Liver (tissue), 8 donors: ENCODE measurements at regions not wholly inside any gene's neighbourhood (a gene's known extent, or its start where the extent isn't known, plus 50 kb on each side); places are given as distances from the start of the nearest gene placed in this dataset.

Experiments used
- DNase-seq: peaks from one replicate; pipeline ENCODE4 v3.0.0-alpha.2; 2017; ENCODE audit warnings: low spot score
- H3K27ac ChIP-seq, 2 donors: one replicate each; pipeline ENCODE4 v1.7.0; 2013; ENCODE audit warnings: inconsistent platforms in 2 of 2, low read length in 2 of 2, control low read depth in 1 of 2, low read depth in 1 of 2, mild to moderate bottlenecking in 1 of 2
- H3K27me3 ChIP-seq, 4 donors: one replicate each; pipeline versions ENCODE4 v1.6.1 to v1.7.0; 2013; ENCODE audit warnings: low read length in 3 of 4, inconsistent platforms in 1 of 4, mild to moderate bottlenecking in 1 of 4, moderate library complexity in 1 of 4; ENCODE audit not compliant: control insufficient read depth in 4 of 4, insufficient read depth in 4 of 4
- H3K36me3 ChIP-seq, 4 donors: one replicate each; pipeline versions ENCODE4 v1.6.1 to v1.7.0; 2013; ENCODE audit warnings: low read length in 3 of 4, mild to moderate bottlenecking in 3 of 4, low read depth in 1 of 4, moderate library complexity in 1 of 4; ENCODE audit not compliant: control insufficient read depth in 4 of 4, insufficient read depth in 3 of 4
- H3K4me1 ChIP-seq, 4 donors: one replicate each; pipeline versions ENCODE4 v1.6.1 to v1.7.0; 2013; ENCODE audit warnings: low read length in 3 of 4, mild to moderate bottlenecking in 3 of 4, moderate library complexity in 1 of 4; ENCODE audit not compliant: control insufficient read depth in 4 of 4, insufficient read depth in 4 of 4
- H3K4me3 ChIP-seq, 3 donors: one replicate each; pipeline versions ENCODE4 v1.6.1 to v1.7.0; 2013; ENCODE audit warnings: low read length in 3 of 3, control low read depth in 1 of 3, low read depth in 1 of 3, mild to moderate bottlenecking in 1 of 3
- H3K9ac ChIP-seq, 2 donors: one replicate each; pipeline ENCODE4 v1.7.0; 2013; ENCODE audit warnings: low read length in 2 of 2, mild to moderate bottlenecking in 2 of 2, moderate library complexity in 2 of 2, control low read depth in 1 of 2, low read depth in 1 of 2
- H3K9me3 ChIP-seq, 4 donors: one replicate each; pipeline versions ENCODE4 v1.6.1 to v1.7.0; 2013; ENCODE audit warnings: low read length in 3 of 4; ENCODE audit not compliant: control insufficient read depth in 4 of 4
- ATF3 ChIP-seq: IDR thresholded peaks from 2 replicates; pipeline ENCODE4 v1.6.1; 2016; ENCODE audit warnings: antibody characterized with exemption
- CTCF ChIP-seq: fragments of 150-350 bp; IDR thresholded peaks from 2 replicates; pipeline ENCODE4 v1.5.1; 2017; ENCODE audit warnings: improper control_type of control experiment, low read depth, low read length; ENCODE audit not compliant: missing input control
- EGR1 ChIP-seq, 2 donors: IDR thresholded peaks; 2 replicates each; pipeline ENCODE4 v1.6.1; 2016 to 2018; ENCODE audit warnings: antibody characterized with exemption in 2 of 2, low read depth in 2 of 2
- FOXA1 ChIP-seq: IDR thresholded peaks from 2 replicates; pipeline ENCODE4 v1.6.1; 2016; ENCODE audit warnings: antibody characterized with exemption
- GABPA ChIP-seq, 2 donors: IDR thresholded peaks in 1 of 2; conservative IDR thresholded peaks in 1 of 2; 2 replicates each; pipeline ENCODE4 v1.6.1; 2016; ENCODE audit warnings: antibody characterized with exemption in 2 of 2, mild to moderate bottlenecking in 1 of 2, moderate library complexity in 1 of 2
- HNF4A ChIP-seq, 2 donors: conservative IDR thresholded peaks; 2 replicates each; pipeline ENCODE4 v1.6.1; 2016; ENCODE audit warnings: antibody characterized with exemption in 2 of 2, mild to moderate bottlenecking in 2 of 2
- HNF4G ChIP-seq: IDR thresholded peaks from 2 replicates; pipeline ENCODE4 v1.6.1; 2016; ENCODE audit warnings: antibody characterized with exemption
- JUND ChIP-seq, 2 donors: IDR thresholded peaks; 2 replicates each; pipeline ENCODE4 v1.6.1; 2016; ENCODE audit warnings: antibody characterized with exemption in 2 of 2
- MAX ChIP-seq: IDR thresholded peaks from 2 replicates; pipeline ENCODE4 v1.6.1; 2016; ENCODE audit warnings: antibody characterized with exemption
- NR2F2 ChIP-seq: IDR thresholded peaks from 2 replicates; pipeline ENCODE4 v1.6.1; 2016; ENCODE audit warnings: antibody characterized with exemption
- RAD21 ChIP-seq, 2 donors: IDR thresholded peaks; 2 replicates each; pipeline ENCODE4 v1.6.1; 2016; ENCODE audit warnings: antibody characterized with exemption in 2 of 2, mild to moderate bottlenecking in 2 of 2
- REST ChIP-seq: IDR thresholded peaks from 2 replicates; pipeline ENCODE4 v1.6.1; 2016; ENCODE audit warnings: antibody characterized with exemption, mild to moderate bottlenecking
- RXRA ChIP-seq, 2 donors: IDR thresholded peaks; 2 replicates each; pipeline ENCODE4 v1.6.1; 2017 to 2018; ENCODE audit warnings: antibody characterized with exemption in 2 of 2, mild to moderate bottlenecking in 1 of 2
- SP1 ChIP-seq: IDR thresholded peaks from 2 replicates; pipeline ENCODE4 v1.6.1; 2018; ENCODE audit warnings: antibody characterized with exemption, mild to moderate bottlenecking
- TAF1 ChIP-seq: conservative IDR thresholded peaks from 2 replicates; pipeline ENCODE4 v1.6.1; 2016; ENCODE audit warnings: antibody characterized with exemption, mild to moderate bottlenecking
- YY1 ChIP-seq: IDR thresholded peaks from 2 replicates; pipeline ENCODE4 v1.6.1; 2016; ENCODE audit warnings: antibody characterized with exemption, mild to moderate bottlenecking
- ZBTB33 ChIP-seq: IDR thresholded peaks from 2 replicates; pipeline ENCODE4 v1.6.1; 2016; ENCODE audit warnings: antibody characterized with exemption
- WGBS: extraction: QIAGEN DNeasy Blood & Tissue Kit; methylation state at CpG from one replicate; pipeline ENCODE4 v1.1.7; 2013; 5-methylcytosine and 5-hydroxymethylcytosine counted together
- donor health status: healthy.
- donor health status: healthy.
- donor health status: healthy.
- donor health status: healthy.
- donor health status: healthy.

GRCh38 chr7:17472518-17472917 is 174.1 kb downstream of the AHR start (continued):
- no peak for TF ChIP-seq GABPA (IDR thresholded peaks at IDR 0.05 in 1 of 2, conservative IDR thresholded peaks at IDR 0.05 in 1 of 2)

GRCh38 chr7:17472939-17473338 is 174.5 kb downstream of the AHR start:
- Histone ChIP-seq H3K27ac (no peak overlapping the region), H3K27me3 (no peaks in the 10 kb centered on the region), H3K9ac (no peak overlapping the region), H3K4me3 (no peak overlapping the region), H3K4me1 (no peaks in the 10 kb centered on the region), H3K36me3 (no peaks in the 10 kb centered on the region), H3K9me3 (no peaks in the 10 kb centered on the region)
- WGBS: 96% methylated on average over 2 of the region's 2 CpGs
- TF ChIP-seq CTCF (no peak), TAF1 (no peak), RXRA (IDR thresholded peaks at IDR 0.05) (no peak), JUND (IDR thresholded peaks at IDR 0.05) (no peak), YY1 (no peak), FOXA1 (no peak), EGR1 (IDR thresholded peaks at IDR 0.05; ENCODE audit: low read depth in 2 of 2) (no peak), RAD21 (IDR thresholded peaks at IDR 0.05) (no peak), ATF3 (no peak)
- DNase-seq: no peak

GRCh38 chr7:17474724-17475344 is 176.4 kb downstream of the AHR start:
- H3K9ac ChIP-seq: no peak overlapping the region
- H3K36me3 ChIP-seq: no peaks in the 10 kb centered on the region
- WGBS: 92% methylated on average over 13 of the region's 13 CpGs

GRCh38 chr7:17477182-17477581 is 178.7 kb downstream of the AHR start:
- 90% methylated on average over 2 of the region's 2 CpGs for WGBS
- Histone ChIP-seq H3K9ac (no peak overlapping the region), H3K9me3 (no peaks in the 10 kb centered on the region), H3K27ac (no peak overlapping the region), H3K4me3 (no peak overlapping the region), H3K4me1 (no peaks in the 10 kb centered on the region), H3K36me3 (no peaks in the 10 kb centered on the region), H3K27me3 (no peaks in the 10 kb centered on the region)
- TF ChIP-seq YY1: no peak
- no peak for TF ChIP-seq REST
- TF ChIP-seq GABPA (IDR thresholded peaks at IDR 0.05 in 1 of 2, conservative IDR thresholded peaks at IDR 0.05 in 1 of 2): no peak
- no peak for TF ChIP-seq HNF4A (conservative IDR thresholded peaks at IDR 0.05)
- no peak for TF ChIP-seq JUND (IDR thresholded peaks at IDR 0.05)
- no peak for TF ChIP-seq MAX
- TF ChIP-seq EGR1 (IDR thresholded peaks at IDR 0.05; ENCODE audit: low read depth in 2 of 2): no peak
- TF ChIP-seq SP1: no peak
- no peak for TF ChIP-seq HNF4G
- no peak for TF ChIP-seq ZBTB33
- no peak for TF ChIP-seq NR2F2
- TF ChIP-seq FOXA1: no peak
- DNase-seq: no peak

More at GRCh38 chr7:17474724-17475344, 176.4 kb downstream of the AHR start:
- Histone ChIP-seq H3K27ac (no peak overlapping the region), H3K4me1 (no peaks in the 10 kb centered on the region), H3K27me3 (no peaks in the 10 kb centered on the region), H3K4me3 (no peak overlapping the region), H3K9me3 (no peaks in the 10 kb centered on the region)
- DNase-seq: no peak
- TF ChIP-seq RAD21 (IDR thresholded peaks at IDR 0.05): peak in 1 of 2 donors; percentile 49
- no peak for TF ChIP-seq HNF4A (conservative IDR thresholded peaks at IDR 0.05)
